OCI-LY7 (cell line): ENCODE measurements at regions not wholly inside any gene's neighbourhood (a gene's known extent, or its start where the extent isn't known, plus 50 kb on each side); places are given as distances from the start of the nearest gene placed in this dataset.

Experiments
- CTCF ChIP-seq: fragments of 200-600 bp; sonication (generic); conservative IDR thresholded peaks from 2 replicates; pipeline ENCODE4 v1.5.1; 2014; ENCODE audit warnings: mild to moderate bottlenecking, antibody characterized with exemption, low read length, moderate library complexity, mixed read lengths
- EZH2phosphoT487 ChIP-seq: fragments of 200-600 bp; sonication (generic); IDR thresholded peaks from 2 replicates; pipeline ENCODE4 v1.6.1; 2018; ENCODE audit warnings: low read depth, borderline replicate concordance, mild to moderate bottlenecking, mixed run types, antibody characterized with exemption, low read length, moderate library complexity, mixed read lengths

DNA sequence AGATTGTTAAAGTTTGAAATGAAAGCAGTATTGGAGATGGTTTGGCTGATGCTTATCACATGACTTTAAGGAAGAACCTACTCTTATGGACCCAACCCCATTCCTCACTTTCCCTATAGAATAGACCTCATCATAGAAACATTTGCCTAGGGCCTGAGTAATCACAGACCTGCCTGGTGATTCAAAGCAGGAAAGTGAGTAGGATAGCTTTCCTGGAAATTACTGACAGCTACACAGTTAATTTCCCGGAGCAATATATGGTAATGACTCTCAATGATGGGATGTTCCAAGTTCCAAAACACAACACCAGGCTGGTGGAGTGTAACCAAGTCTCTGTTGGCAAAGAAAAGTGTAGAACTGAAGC is 233.8 kb downstream of the SIM1 start:
- no peak for TF ChIP-seq CTCF
- TF ChIP-seq EZH2phosphoT487 = no peak
